ENCODE measurements at regions not wholly inside any gene's neighbourhood (a gene's known extent, or its start where the extent isn't known, plus 50 kb on each side); places are given as distances from the start of the nearest gene placed in this dataset.

- no peaks in the 10 kb centered on the region for H3K27me3 ChIP-seq
- no peak overlapping the region for H3K27ac ChIP-seq
- peaks cover 16 to 38% (median 27%) of the 10 kb centered on the region in 11 experiments for H3K9me3 ChIP-seq (replicated peaks in 1 of 11)
- H3K4me1 ChIP-seq, result peaks cover 32 to 60% (median 45%) of the 10 kb centered on the region in 10 experiments
- H3K4me2 ChIP-seq, result peak overlapping the region in 5 of 11 experiments; percentile 6 to 15 (median 14); a peak in 8 of 22 replicates
- no peak overlapping the region for H3K9ac ChIP-seq
- no peaks in the 10 kb centered on the region for H3K36me3 ChIP-seq
- no peak overlapping the region for H3K4me3 ChIP-seq
- no peaks in the 10 kb centered on the region for H4K20me1 ChIP-seq
- TF ChIP-seq Cebpa-rat (IDR thresholded peaks at IDR 0.05), result no peak
Measured at GRCh38 chr9:96052686-96053085, 177.2 kb downstream of the ERCC6L2 start.

- peaks cover 42 to 59% (median 53%) of the 10 kb centered on the region in 10 experiments for H3K4me1 ChIP-seq
- H3K27ac ChIP-seq, result no peak overlapping the region
- no peaks in the 10 kb centered on the region for H3K36me3 ChIP-seq
- peaks cover 16 to 34% (median 27%) of the 10 kb centered on the region in 11 experiments for H3K9me3 ChIP-seq (replicated peaks in 1 of 11)
- TF ChIP-seq Cebpa-rat (IDR thresholded peaks at IDR 0.05), result no peak
- no peak overlapping the region for H3K9ac ChIP-seq
- H3K27me3 ChIP-seq, result no peaks in the 10 kb centered on the region
- H4K20me1 ChIP-seq, result no peaks in the 10 kb centered on the region
- no peak overlapping the region for H3K4me2 ChIP-seq
- H3K4me3 ChIP-seq, result no peak overlapping the region
Measured at GRCh38 chr9:96051423-96051822, 175.9 kb downstream of the ERCC6L2 start.

- no peak for TF ChIP-seq Cebpa-rat (IDR thresholded peaks at IDR 0.05)
- no peaks in the 10 kb centered on the region for H4K20me1 ChIP-seq
- H3K36me3 ChIP-seq, result no peaks in the 10 kb centered on the region
- peaks cover 40 to 54% (median 50%) of the 10 kb centered on the region in 10 experiments for H3K4me1 ChIP-seq
- H3K27me3 ChIP-seq, result no peaks in the 10 kb centered on the region
- H3K9ac ChIP-seq, result no peak overlapping the region
- H3K4me3 ChIP-seq, result no peak overlapping the region
- peaks cover 16 to 34% (median 27%) of the 10 kb centered on the region in 11 experiments for H3K9me3 ChIP-seq (replicated peaks in 1 of 11)
- peak overlapping the region in 2 of 11 experiments; percentile 94 to 95; a peak in 2 of 22 replicates for H3K27ac ChIP-seq
- H3K4me2 ChIP-seq, result peak overlapping the region in 9 of 11 experiments; percentile 85 to 97 (median 90); a peak in 14 of 22 replicates
Measured at GRCh38 chr9:96050861-96051155, 175.3 kb downstream of the ERCC6L2 start.

GRCh38 chr9:96050048-96050860 is 174.8 kb downstream of the ERCC6L2 start:
- peak overlapping the region in 10 of 11 experiments; percentile 12 to 97 (median 90); a peak in 19 of 22 replicates for H3K4me2 ChIP-seq
- H3K9ac ChIP-seq, result peak overlapping the region in 6 of 11 experiments; percentile 77 to 87 (median 85); a peak in 7 of 22 replicates
- no peaks in the 10 kb centered on the region for H3K36me3 ChIP-seq
- no peaks in the 10 kb centered on the region for H3K27me3 ChIP-seq
- peaks cover 16 to 34% (median 27%) of the 10 kb centered on the region in 11 experiments for H3K9me3 ChIP-seq (replicated peaks in 1 of 11)
- peak overlapping the region in 9 of 11 experiments; percentile 83 to 95 (median 87); a peak in 14 of 22 replicates for H3K27ac ChIP-seq
- peak overlapping the region in 1 of 10 experiments; percentile 47; a peak in 1 of 20 replicates for H3K4me3 ChIP-seq
- no peak for TF ChIP-seq Cebpa-rat (IDR thresholded peaks at IDR 0.05)
- H3K4me1 ChIP-seq, result peaks cover 34 to 54% (median 47%) of the 10 kb centered on the region in 10 experiments
- H4K20me1 ChIP-seq, result no peaks in the 10 kb centered on the region

- H3K27ac ChIP-seq, result peak overlapping the region; percentile 54 to 95 (median 87); a peak in 21 of 22 replicates
- TF ChIP-seq Cebpa-rat (IDR thresholded peaks at IDR 0.05), result no peak
- H4K20me1 ChIP-seq, result no peaks in the 10 kb centered on the region
- peak overlapping the region; percentile 70 to 87 (median 79) for H3K9ac ChIP-seq
- peaks cover 33 to 54% (median 47%) of the 10 kb centered on the region in 10 experiments for H3K4me1 ChIP-seq
- H3K36me3 ChIP-seq, result no peaks in the 10 kb centered on the region
- peaks cover 11 to 25% (median 18%) of the 10 kb centered on the region in 11 experiments; a peak in 21 of 22 replicates for H3K9me3 ChIP-seq (replicated peaks in 1 of 11)
- H3K27me3 ChIP-seq, result no peaks in the 10 kb centered on the region
- peak overlapping the region; percentile 80 to 97 (median 90) for H3K4me2 ChIP-seq
- peak overlapping the region in 8 of 10 experiments; percentile 27 to 47 (median 36); a peak in 13 of 20 replicates for H3K4me3 ChIP-seq
Measured at GRCh38 chr9:96048956-96049831, 173.7 kb downstream of the ERCC6L2 start.

GRCh38 chr9:96048104-96048955 is 172.8 kb downstream of the ERCC6L2 start:
- H3K27ac ChIP-seq, result peak overlapping the region; percentile 54 to 95 (median 87); a peak in 21 of 22 replicates
- no peaks in the 10 kb centered on the region for H4K20me1 ChIP-seq
- H3K27me3 ChIP-seq, result no peaks in the 10 kb centered on the region
- H3K4me1 ChIP-seq, result peaks cover 33 to 53% (median 47%) of the 10 kb centered on the region in 10 experiments
- peak overlapping the region; percentile 70 to 87 (median 79) for H3K9ac ChIP-seq
- H3K36me3 ChIP-seq, result no peaks in the 10 kb centered on the region
- peaks cover 4 to 17% (median 10%) of the 10 kb centered on the region in 11 experiments; a peak in 15 of 22 replicates for H3K9me3 ChIP-seq (replicated peaks in 1 of 11)
- peak overlapping the region; percentile 80 to 97 (median 90) for H3K4me2 ChIP-seq
- TF ChIP-seq Cebpa-rat (IDR thresholded peaks at IDR 0.05), result peak in 2 of 11 experiments; percentile 37 to 77; a peak in 1 of 22 replicates
- peak overlapping the region in 8 of 10 experiments; percentile 27 to 47 (median 36); a peak in 13 of 20 replicates for H3K4me3 ChIP-seq

GRCh38 chr9:96047741-96048103 is 172.2 kb downstream of the ERCC6L2 start:
- Histone ChIP-seq H3K4me2 (peak overlapping the region; percentile 80 to 97 (median 90)), H3K4me1 (peaks cover 31 to 47% (median 45%) of the 10 kb centered on the region in 10 experiments), H4K20me1 (no peaks in the 10 kb centered on the region), H3K36me3 (no peaks in the 10 kb centered on the region), H3K9ac (peak overlapping the region; percentile 70 to 87 (median 79); a peak in 21 of 22 replicates), H3K4me3 (peak overlapping the region in 1 of 10 experiments; percentile 29; a peak in 1 of 20 replicates), H3K27me3 (no peaks in the 10 kb centered on the region), H3K9me3 (replicated peaks in 1 of 11) (peaks cover 4 to 15% (median 10%) of the 10 kb centered on the region in 11 experiments; a peak in 15 of 22 replicates), H3K27ac (peak overlapping the region in 10 of 11 experiments; percentile 77 to 95 (median 87); a peak in 20 of 22 replicates)
- TF ChIP-seq Cebpa-rat (IDR thresholded peaks at IDR 0.05), result no peak

Measured in BLaER1 treated with 17β-estradiol and CSF1 and Interleukin-3, amounts not matched to agents 10 nM and 100 nM (cell line).